HG02884 (cell line): ENCODE measurements at regions not wholly inside any gene's neighbourhood (a gene's known extent, or its start where the extent isn't known, plus 50 kb on each side); places are given as distances from the start of the nearest gene placed in this dataset.

Experiments
- ATAC-seq: cut with Tn5 transposase; IDR thresholded peaks from one replicate; pipeline ENCODE4 v1.9.1; 2021; ENCODE audit warnings: mild to moderate bottlenecking, moderate library complexity; ENCODE audit not compliant: unreplicated experiment

- no peak for ATAC-seq
Observed at GRCh38 chr2:196224756-196225155, 53.4 kb upstream of the STK17B start.

GRCh38 chr2:196225213-196225612 lies 53.8 kb upstream of the STK17B start:
- ATAC-seq = no peak

GRCh38 chr2:196226058-196226706 lies 54.8 kb upstream of the STK17B start:
- ATAC-seq = no peak

GRCh38 chr2:196226707-196227065 lies 55.3 kb upstream of the STK17B start:
- ATAC-seq = no peak

- ATAC-seq = no peak
Observed at GRCh38 chr2:196229013-196229412, 57.6 kb upstream of the STK17B start.

GRCh38 chr2:196230061-196230854 lies 58.9 kb upstream of the STK17B start:
- ATAC-seq = no peak

- ATAC-seq = peak; percentile 24
Observed at GRCh38 chr2:196233021-196233804, 61.8 kb upstream of the STK17B start.

- peak; percentile 83 for ATAC-seq
Observed at GRCh38 chr2:196233805-196234475, 62.6 kb upstream of the STK17B start.

GRCh38 chr2:196234672-196235071 lies 63.3 kb upstream of the STK17B start:
- no peak for ATAC-seq

GRCh38 chr2:196238836-196239380 lies 67.5 kb upstream of the STK17B start:
- no peak for ATAC-seq

GRCh38 chr2:196239622-196240587 lies 68.5 kb upstream of the STK17B start:
- peak; percentile 76 for ATAC-seq

- no peak for ATAC-seq
Observed at GRCh38 chr2:196241175-196241574, 69.8 kb upstream of the STK17B start.

GRCh38 chr2:196242131-196242620 lies 70.8 kb upstream of the STK17B start:
- ATAC-seq = peak; percentile 81

- ATAC-seq = no peak
Observed at GRCh38 chr2:196244516-196244915, 73.1 kb upstream of the STK17B start.

GRCh38 chr2:196244966-196245365 lies 73.6 kb upstream of the STK17B start:
- ATAC-seq = no peak

- ATAC-seq = no peak
Observed at GRCh38 chr2:196245378-196246140, 74.2 kb upstream of the STK17B start.

- no peak for ATAC-seq
Observed at GRCh38 chr2:196247114-196247975, 76.0 kb upstream of the STK17B start.

GRCh38 chr2:196247976-196248280 lies 76.5 kb upstream of the STK17B start:
- no peak for ATAC-seq
